Right kidney (tissue), 1 donor: ENCODE measurements at regions not wholly inside any gene's neighbourhood (a gene's known extent, or its start where the extent isn't known, plus 50 kb on each side); places are given as distances from the start of the nearest gene placed in this dataset.

Source experiments
- DNase-seq: peaks from one replicate; pipeline ENCODE4 v3.0.0-alpha.2; 2016

- no peak for DNase-seq
Observed at GRCh38 chr13:111394211-111394922, 73.9 kb downstream of the TEX29 start.

DNA sequence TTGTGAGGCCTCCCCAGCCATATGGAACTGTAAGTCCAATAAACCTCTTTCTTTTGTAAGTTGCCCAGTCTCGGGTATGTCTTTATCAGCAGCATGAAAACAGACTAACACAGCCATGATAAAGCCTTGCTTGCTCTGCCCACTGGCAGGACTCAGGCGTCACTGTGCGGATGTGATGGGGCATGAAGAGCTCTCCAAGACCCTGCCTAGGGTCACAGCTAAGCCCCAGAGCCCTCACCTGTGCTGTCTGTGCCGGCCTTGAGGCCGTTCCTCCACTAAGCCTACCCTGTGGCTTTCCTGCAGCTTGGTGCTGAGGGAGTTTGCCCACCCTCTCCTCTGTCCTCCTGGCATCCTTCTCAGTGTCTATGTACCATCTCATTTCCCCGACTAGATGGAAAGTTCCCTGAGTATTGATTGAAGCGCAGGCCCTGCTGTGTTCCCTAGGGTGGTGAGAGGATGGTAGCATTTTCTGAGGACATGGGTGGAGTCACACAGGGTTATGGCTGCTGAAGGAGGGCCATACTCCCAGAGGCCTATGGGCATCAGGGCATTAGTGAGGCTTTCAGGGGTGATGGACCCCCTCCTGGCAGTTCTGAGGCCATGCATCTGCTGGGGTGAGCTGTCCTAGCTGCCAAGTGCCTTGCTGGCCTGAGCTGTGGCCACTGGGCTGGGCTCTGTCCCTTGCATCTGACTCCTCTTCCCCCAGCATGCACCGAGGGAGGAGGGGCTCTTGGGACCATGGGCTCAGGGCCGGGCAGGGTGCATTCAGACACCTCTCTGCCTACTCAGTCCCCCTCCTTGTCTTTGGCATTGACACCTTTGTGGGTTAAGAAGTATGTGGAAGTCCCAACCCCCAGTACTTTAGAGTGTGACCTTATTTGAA lies 75.3 kb downstream of the TEX29 start:
- DNase-seq, result no peak

DNA sequence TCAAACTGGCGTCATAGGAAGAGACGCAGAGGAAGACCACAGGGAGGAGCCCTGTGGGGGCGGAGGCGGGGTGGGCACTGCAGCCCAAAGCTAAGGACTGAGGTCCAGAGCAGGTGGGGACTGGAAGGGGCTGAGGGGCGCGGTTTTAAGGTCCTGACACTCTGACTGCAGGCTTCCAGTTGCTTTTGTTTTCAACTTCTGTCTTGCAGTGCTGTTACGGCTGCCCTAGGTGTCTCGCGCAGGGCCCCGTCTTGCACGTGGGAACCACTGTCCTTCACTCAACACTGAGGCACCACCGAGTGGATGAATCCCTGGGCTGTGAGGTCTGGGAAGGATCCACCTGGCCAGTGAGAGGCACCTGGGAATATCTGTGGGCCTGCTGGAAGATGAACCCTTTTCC lies 76.0 kb downstream of the TEX29 start:
- DNase-seq, result no peak

DNA sequence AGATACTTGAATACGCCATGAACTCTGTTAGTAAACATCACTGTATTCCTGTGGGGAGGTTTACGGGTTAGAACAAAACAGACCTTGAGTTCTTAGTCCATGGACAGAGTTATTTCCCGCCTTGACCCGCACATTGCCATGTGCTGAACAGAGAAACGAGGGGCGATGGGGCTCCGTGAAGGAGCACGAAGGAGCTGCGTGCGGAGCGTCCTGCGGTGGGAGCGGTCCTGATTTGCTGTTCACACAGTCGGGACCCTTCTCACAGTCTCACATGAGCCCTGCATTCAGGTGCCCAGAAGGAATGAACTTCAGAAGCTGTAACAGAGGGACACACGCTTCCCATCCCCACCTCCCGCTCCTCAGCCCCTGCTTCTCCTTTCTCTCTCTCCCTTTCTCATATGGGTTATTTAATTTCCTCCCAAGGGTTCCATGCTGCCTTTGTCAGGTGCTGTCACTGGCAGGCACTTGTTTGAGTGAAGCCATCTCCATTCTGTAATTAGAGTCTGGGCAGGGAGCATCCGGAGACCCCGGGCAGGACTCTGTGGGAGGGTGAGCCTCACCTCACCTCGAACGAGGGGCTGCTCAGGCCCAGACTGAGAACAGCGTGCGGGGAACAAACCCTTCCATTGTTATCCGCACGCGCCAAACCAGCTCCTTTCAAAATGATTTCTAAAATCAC lies 76.9 kb downstream of the TEX29 start:
- no peak for DNase-seq

GRCh38 chr13:111398196-111398595 lies 77.8 kb downstream of the TEX29 start:
- DNase-seq, result no peak

DNA sequence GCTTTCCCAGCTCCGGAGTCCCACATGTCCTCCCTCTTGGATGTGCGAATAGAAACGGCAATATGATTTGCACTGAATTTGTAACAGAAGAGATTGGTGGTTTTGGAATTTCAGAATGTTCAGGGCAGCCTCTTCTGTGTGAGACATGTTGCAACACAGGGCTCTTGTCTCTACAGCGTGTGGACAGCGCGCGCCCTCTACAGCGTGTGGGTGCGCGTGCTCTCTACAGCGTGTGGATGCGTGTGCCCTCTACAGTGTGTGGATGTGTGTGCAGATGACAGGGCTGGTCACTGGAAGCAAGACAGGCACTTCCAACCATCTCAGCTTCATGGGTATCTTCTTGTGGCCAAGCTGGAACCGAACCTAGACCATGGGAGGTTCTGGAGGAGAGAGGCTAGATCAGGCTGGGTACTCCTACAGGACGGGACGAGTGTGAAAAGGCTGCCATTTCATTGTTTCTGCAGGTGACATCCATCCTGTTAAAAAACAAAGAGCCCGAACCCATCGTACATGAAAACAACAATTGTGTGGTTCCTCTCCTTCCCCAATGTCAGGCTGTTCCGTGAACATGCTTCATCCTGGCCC lies 78.4 kb downstream of the TEX29 start:
- no peak for DNase-seq

DNA sequence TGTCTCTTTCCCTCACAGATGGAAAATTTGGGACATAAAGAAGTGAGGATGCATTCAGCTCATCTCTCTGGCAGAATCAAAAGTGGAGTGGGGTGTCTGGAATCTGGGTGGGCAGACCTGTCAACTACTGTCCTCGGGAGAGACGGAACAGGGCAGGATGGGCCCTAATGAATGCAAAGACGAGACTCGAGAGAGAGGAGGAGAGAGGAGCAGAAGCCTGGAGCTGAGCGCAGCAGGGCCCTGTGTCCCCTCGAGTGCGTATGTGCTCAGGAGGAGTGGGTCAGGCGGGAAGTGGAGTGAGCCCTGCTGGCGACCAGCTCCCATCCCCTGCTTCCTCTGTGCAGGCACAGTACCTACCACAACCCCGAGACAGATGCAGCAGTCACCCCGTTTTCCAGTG lies 78.9 kb downstream of the TEX29 start:
- no peak for DNase-seq

- DNase-seq, result no peak
Observed at GRCh38 chr13:111399776-111400538, 79.5 kb downstream of the TEX29 start.

- DNase-seq, result no peak
Observed at GRCh38 chr13:111401151-111401550, 80.7 kb downstream of the TEX29 start.

- no peak for DNase-seq
Observed at GRCh38 chr13:111401755-111402154, 81.3 kb downstream of the TEX29 start.

- DNase-seq, result no peak
Observed at GRCh38 chr13:111402441-111402840, 82.0 kb downstream of the TEX29 start.

- DNase-seq, result no peak
Observed at GRCh38 chr13:111403266-111403665, 82.8 kb downstream of the TEX29 start.

GRCh38 chr13:111404746-111405145 lies 84.3 kb downstream of the TEX29 start:
- DNase-seq, result no peak

- DNase-seq, result no peak
Observed at GRCh38 chr13:111406636-111407035, 86.2 kb downstream of the TEX29 start.

DNA sequence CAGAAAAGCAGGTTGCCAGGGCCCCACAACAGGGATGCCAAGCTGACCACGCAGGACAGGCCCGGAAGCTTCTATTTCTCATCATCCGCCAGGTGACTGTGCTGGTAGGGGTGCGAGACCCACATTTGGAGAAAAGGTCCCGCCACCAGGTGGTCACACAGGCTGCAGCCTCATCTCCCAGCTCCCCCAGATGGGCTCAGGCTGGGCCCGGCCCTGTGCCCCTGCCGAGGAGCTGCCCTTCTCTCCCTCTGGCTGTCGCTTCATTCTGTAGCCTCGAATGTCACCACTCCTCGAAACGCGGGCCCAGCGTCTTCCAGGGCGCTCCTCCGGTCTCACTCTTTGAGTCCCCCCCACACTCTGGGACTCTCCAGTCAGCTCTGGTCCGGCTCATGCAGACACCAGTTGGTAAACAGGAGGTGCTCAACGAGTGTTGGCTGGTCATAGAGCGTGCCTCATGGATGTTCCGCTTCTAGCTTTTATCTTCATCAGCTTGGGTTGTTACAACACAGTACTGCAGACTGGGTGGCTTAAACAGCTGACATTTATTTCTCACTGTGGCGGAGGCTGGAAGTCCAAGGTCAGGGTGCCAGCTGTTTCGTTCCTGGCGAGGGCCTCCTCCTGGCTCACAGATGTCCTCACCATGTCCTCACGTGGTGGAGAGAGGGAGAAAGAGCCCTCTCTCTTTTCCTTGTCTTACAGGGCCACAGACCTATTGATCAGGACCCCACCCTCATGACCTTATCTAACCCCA lies 87.1 kb downstream of the TEX29 start:
- DNase-seq, result no peak

GRCh38 chr13:111409413-111409812 lies 89.0 kb downstream of the TEX29 start:
- DNase-seq, result no peak

- DNase-seq, result no peak
Observed at GRCh38 chr13:111410232-111411021, 90.0 kb downstream of the TEX29 start.

DNA sequence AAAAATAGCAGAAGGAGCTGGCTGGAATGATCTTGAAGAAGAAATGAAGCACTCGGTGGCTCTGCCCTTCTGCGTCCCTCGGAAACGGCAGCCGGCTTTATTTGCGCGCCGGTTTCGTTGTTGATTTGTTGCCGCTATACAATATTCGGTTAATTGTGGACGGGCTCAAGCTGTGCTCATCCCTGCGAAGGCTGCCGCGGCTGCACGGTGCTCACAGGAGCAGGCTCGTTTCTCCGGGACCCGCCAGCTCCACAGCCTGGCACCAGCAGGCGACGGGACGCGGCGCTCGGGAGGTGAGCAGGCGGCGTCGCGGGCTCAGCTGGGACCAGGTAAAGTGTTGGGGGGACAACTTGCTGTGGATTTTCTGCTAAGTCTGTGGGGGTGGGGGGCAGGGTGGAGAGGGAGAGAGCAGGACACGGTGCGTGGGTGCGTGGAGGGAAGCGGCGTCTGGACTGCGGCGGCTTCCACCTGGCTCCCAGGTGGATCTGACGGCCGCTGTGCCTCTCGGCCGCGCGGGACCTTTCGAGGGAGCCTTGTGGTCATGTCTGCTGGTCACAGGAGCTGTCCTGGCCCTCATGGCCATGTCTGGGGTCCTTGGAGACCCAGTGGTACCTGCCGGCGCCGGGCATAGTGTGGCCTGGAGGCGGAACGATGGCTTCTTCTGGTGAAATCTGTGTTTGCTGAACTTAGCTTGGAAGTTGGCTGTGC lies 90.9 kb downstream of the TEX29 start:
- DNase-seq, result peak; percentile 30

DNA sequence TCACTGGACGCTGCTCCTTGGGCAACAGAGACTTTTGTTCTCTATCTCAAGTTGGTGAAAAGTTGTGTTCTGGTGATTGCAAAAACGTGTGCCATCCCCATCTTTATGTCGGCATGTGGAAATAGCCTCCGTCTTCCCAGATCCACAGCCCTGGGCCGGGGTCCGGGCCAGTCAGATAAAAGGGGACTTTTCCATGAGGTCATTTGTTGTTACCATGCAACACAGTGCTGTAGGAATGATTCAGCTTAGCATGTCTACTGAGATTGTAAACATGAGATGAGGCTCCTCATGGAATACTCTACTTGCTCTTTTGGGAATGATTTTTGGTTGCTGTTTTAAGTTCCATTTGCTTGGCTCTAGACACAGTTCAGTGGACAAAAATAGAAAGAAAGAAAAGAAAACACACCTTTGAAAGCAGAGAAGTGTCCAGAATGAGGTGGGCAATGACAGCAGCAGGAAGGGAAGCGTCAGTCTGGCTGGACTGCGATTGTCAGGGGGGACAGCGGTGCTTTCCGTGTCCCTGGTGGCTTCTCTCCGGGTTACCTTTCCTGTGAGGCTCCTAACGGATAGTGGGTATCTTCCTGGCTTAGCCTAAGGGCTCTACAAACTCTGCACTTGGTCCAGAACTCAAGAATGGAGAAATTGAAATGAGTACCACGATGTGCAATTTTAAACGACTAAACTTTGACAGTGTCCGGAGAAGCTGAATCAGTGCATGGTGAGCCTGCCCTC lies 91.6 kb downstream of the TEX29 start:
- DNase-seq, result no peak
